Osteoblast (primary cell): ENCODE measurements at regions not wholly inside any gene's neighbourhood (a gene's known extent, or its start where the extent isn't known, plus 50 kb on each side); places are given as distances from the start of the nearest gene placed in this dataset.

ENCODE experiments used
- DNase-seq: peaks from one replicate; pipeline ENCODE4 v3.0.0; 2011; ENCODE audit warnings: low spot score, mixed read lengths; ENCODE audit not compliant: insufficient read length; ENCODE audit errors: missing footprints
- H2AFZ ChIP-seq: 2 replicates; pipeline ENCODE4 v1.6.0; 2011; ENCODE audit warnings: mild to moderate bottlenecking, low read length
- H3K27ac ChIP-seq: 2 replicates; pipeline ENCODE4 v1.5.1; 2011; ENCODE audit warnings: mild to moderate bottlenecking, low read depth, low read length, moderate library complexity
- H3K27me3 ChIP-seq: 2 replicates; pipeline ENCODE4 v1.6.0; 2012; ENCODE audit warnings: mild to moderate bottlenecking, control low read depth, inconsistent platforms, low read length, moderate library complexity; ENCODE audit not compliant: insufficient read depth
- H3K36me3 ChIP-seq: 2 replicates; pipeline ENCODE4 v1.5.1; 2011; ENCODE audit warnings: mild to moderate bottlenecking, low read length, control low read depth, moderate library complexity; ENCODE audit not compliant: insufficient read depth
- H3K4me1 ChIP-seq: 2 replicates; pipeline ENCODE4 v1.5.1; 2011; ENCODE audit warnings: mild to moderate bottlenecking, low read length, control low read depth, moderate library complexity; ENCODE audit not compliant: insufficient read depth
- H3K4me2 ChIP-seq: 2 replicates; pipeline ENCODE4 v1.6.0; 2011; ENCODE audit warnings: mild to moderate bottlenecking, low read length; ENCODE audit not compliant: insufficient read depth
- H3K4me3 ChIP-seq: fragments of 200-600 bp; sonication (generic); 3 replicates; pipeline ENCODE4 v1.5.1; 2012; ENCODE audit warnings: mild to moderate bottlenecking, low read length, inconsistent platforms; ENCODE audit not compliant: insufficient read depth
- H3K79me2 ChIP-seq: 2 replicates; pipeline ENCODE4 v1.6.0; 2012; ENCODE audit warnings: mild to moderate bottlenecking, low read length, control low read depth, inconsistent platforms; ENCODE audit not compliant: insufficient read depth
- H3K9me3 ChIP-seq: 2 replicates; pipeline ENCODE4 v1.5.1; 2011; ENCODE audit warnings: low read depth, low read length, control low read depth
- H4K20me1 ChIP-seq: 2 replicates; pipeline ENCODE4 v1.6.0; 2012; ENCODE audit warnings: mild to moderate bottlenecking, low read length, control low read depth; ENCODE audit not compliant: insufficient read depth
- TF ChIP-seq, protein P1 (sequence below): IDR thresholded peaks from 2 replicates; pipeline ENCODE4 v1.5.1; 2011; ENCODE audit warnings: mild to moderate bottlenecking, low read depth, low read length, moderate library complexity; ENCODE audit errors: extremely low read depth

DNA sequence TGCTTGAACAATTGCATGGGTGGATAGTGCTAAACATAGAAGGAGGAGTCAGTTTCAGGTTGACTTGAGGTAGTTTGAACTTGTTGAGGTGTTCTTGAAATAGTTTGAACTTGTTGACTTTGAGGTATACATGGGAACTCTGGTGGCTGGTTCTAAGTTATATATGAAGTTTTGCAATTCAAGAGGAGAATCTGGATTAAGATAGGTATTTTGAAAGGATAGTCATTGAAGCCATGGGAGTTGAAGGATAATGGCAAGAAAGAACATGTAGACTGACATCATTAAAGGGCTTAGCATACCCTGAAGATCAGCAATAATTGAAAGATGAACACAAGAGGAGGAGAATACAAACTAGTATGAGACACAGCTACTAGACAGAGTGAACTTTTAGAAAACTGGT, 181.9 kb upstream of the MRPS30 start:
- Histone ChIP-seq H3K36me3 (no peaks in the 10 kb centered on the region), H3K4me2 (no peak overlapping the region), H3K27me3 (no peaks in the 10 kb centered on the region), H3K9me3 (no peaks in the 10 kb centered on the region), H2AFZ (no peak overlapping the region), H3K4me3 (no peak overlapping the region), H3K27ac (no peak overlapping the region), H3K4me1 (no peaks in the 10 kb centered on the region), H4K20me1 (no peaks in the 10 kb centered on the region), H3K79me2 (no peaks in the 10 kb centered on the region)
- TF ChIP-seq, protein P1, sequence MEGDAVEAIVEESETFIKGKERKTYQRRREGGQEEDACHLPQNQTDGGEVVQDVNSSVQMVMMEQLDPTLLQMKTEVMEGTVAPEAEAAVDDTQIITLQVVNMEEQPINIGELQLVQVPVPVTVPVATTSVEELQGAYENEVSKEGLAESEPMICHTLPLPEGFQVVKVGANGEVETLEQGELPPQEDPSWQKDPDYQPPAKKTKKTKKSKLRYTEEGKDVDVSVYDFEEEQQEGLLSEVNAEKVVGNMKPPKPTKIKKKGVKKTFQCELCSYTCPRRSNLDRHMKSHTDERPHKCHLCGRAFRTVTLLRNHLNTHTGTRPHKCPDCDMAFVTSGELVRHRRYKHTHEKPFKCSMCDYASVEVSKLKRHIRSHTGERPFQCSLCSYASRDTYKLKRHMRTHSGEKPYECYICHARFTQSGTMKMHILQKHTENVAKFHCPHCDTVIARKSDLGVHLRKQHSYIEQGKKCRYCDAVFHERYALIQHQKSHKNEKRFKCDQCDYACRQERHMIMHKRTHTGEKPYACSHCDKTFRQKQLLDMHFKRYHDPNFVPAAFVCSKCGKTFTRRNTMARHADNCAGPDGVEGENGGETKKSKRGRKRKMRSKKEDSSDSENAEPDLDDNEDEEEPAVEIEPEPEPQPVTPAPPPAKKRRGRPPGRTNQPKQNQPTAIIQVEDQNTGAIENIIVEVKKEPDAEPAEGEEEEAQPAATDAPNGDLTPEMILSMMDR = no peak
- no peak for DNase-seq

DNA sequence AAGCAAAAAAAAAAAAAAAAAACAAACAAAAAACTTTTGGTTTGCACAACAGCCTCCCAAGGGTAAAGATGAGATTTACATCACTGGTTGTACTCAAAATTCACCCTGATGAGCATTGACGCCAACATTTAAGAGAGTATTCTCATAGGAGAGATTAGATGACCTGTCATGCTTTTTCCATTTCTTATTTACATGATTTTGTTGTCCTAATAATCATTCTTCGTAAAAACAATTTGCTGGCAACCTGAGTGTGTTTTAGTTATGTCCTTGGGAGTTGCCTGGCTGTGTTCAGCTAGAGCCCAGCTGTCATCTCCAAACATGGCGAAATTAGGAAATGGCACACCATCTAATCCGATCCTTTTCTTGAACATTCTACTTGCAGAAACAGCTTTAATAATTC, 186.4 kb upstream of the MRPS30 start:
- Histone ChIP-seq H3K4me2 (no peak overlapping the region), H3K4me3 (no peak overlapping the region), H3K9me3 (no peaks in the 10 kb centered on the region), H3K36me3 (no peaks in the 10 kb centered on the region), H3K27me3 (no peaks in the 10 kb centered on the region), H3K79me2 (no peaks in the 10 kb centered on the region), H2AFZ (no peak overlapping the region), H3K27ac (no peak overlapping the region), H3K4me1 (no peaks in the 10 kb centered on the region), H4K20me1 (no peaks in the 10 kb centered on the region)
- TF ChIP-seq, protein P1 = no peak
- DNase-seq = no peak

DNA sequence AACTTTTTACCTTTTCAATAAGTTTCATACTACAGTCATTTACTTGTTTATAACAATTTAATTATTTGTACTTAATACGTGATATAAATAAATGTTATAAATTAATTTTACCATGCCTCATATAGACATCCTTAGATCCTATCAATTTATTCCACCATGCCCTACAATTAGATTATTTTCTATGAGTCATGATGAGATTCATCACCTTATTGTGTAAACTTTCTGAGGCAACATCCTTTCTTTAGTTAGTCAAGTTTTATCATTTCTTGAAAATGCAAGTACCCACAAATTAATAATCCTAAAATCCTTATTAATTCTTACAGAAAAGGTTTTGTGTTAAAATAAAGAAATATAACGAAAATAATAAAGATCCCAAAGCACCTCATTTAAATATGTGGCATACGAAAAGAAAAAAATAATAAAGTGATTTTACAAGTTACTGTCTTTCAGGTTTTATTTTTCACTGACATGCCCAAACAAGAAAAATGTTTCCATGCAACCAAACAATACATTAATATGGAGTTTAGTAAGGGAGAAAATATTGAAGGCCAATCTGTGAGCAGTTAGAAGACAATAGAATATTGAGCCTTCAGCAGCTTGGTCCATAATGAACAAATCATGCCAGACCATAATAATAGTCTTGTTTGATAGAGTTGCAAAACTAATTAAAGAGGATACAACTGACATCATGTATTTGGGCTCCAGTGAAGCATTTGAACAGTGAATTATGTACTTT, 188.7 kb upstream of the MRPS30 start:
- no peak overlapping the region for H2AFZ ChIP-seq
- no peaks in the 10 kb centered on the region for H3K9me3 ChIP-seq
- H3K4me1 ChIP-seq = no peaks in the 10 kb centered on the region
- H3K4me3 ChIP-seq = no peak overlapping the region
- TF ChIP-seq, protein P1 = no peak
- DNase-seq = no peak
- H3K79me2 ChIP-seq = no peaks in the 10 kb centered on the region
- no peak overlapping the region for H3K27ac ChIP-seq
- no peaks in the 10 kb centered on the region for H3K27me3 ChIP-seq
- H4K20me1 ChIP-seq = no peaks in the 10 kb centered on the region
- no peak overlapping the region for H3K4me2 ChIP-seq
- no peaks in the 10 kb centered on the region for H3K36me3 ChIP-seq

DNA sequence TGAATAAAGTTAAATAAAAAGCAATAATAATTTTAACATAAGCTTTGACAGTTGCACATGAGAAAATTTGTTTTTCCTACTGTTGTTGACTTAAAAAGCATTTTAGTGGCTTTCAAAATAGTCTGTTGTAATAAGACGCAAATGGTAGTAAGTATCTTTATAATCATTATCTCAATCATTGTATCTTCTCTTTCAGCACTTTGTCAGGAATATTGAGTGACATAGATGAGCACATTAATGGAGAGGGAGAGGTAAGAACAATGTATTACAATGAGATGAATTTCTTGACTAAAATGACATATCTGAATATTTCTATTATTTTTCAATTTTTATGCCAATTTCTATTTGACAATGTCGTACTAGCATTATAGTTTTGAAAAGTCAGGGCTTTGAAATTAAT, 193.9 kb upstream of the MRPS30 start:
- TF ChIP-seq, protein P1 = no peak
- Histone ChIP-seq H3K4me1 (no peaks in the 10 kb centered on the region), H3K36me3 (no peaks in the 10 kb centered on the region), H3K27me3 (no peaks in the 10 kb centered on the region), H3K27ac (no peak overlapping the region), H2AFZ (no peak overlapping the region), H3K4me2 (no peak overlapping the region), H3K9me3 (no peaks in the 10 kb centered on the region), H3K79me2 (no peaks in the 10 kb centered on the region), H4K20me1 (no peaks in the 10 kb centered on the region), H3K4me3 (no peak overlapping the region)
- no peak for DNase-seq
